ENCODE measurements at regions not wholly inside any gene's neighbourhood (a gene's known extent, or its start where the extent isn't known, plus 50 kb on each side); places are given as distances from the start of the nearest gene placed in this dataset.

- H3K27me3 ChIP-seq = no peaks in the 10 kb centered on the region
- DNase-seq (ENCODE audit: low spot score in 2 of 2) = no peak
- TF ChIP-seq POLR2AphosphoS5 (IDR thresholded peaks at IDR 0.05) (no peak), CTCF (IDR thresholded peaks at IDR 0.05) (no peak), POLR2A (IDR thresholded peaks at IDR 0.05) (no peak)
- no peak overlapping the region for H3K27ac ChIP-seq
- H3K9me3 ChIP-seq = no peaks in the 10 kb centered on the region
- no peaks in the 10 kb centered on the region for H3K4me1 ChIP-seq
- no peaks in the 10 kb centered on the region for H3K36me3 ChIP-seq
- H3K4me3 ChIP-seq = no peak overlapping the region
- intact Hi-C loops (cut with DNase I; ENCODE audit: low total_unique reads) = no loop called here
Observed at GRCh38 chr3:46094506-46094905, 67.2 kb upstream of the XCR1 start.

GRCh38 chr3:46093966-46094365 lies 66.7 kb upstream of the XCR1 start:
- Histone ChIP-seq H3K27ac (no peak overlapping the region), H3K9me3 (no peaks in the 10 kb centered on the region), H3K36me3 (no peaks in the 10 kb centered on the region), H3K4me3 (no peak overlapping the region), H3K27me3 (no peaks in the 10 kb centered on the region), H3K4me1 (no peaks in the 10 kb centered on the region)
- intact Hi-C loops (cut with DNase I; ENCODE audit: low total_unique reads) = no loop called here
- DNase-seq (ENCODE audit: low spot score in 2 of 2) = no peak
- TF ChIP-seq CTCF (IDR thresholded peaks at IDR 0.05) = no peak

GRCh38 chr3:46093327-46093942 lies 66.2 kb upstream of the XCR1 start:
- Histone ChIP-seq H3K27me3 (no peaks in the 10 kb centered on the region), H3K27ac (no peak overlapping the region), H3K4me1 (no peaks in the 10 kb centered on the region), H3K9me3 (no peaks in the 10 kb centered on the region), H3K4me3 (no peak overlapping the region), H3K36me3 (no peaks in the 10 kb centered on the region)
- no peak for TF ChIP-seq CTCF (IDR thresholded peaks at IDR 0.05)
- TF ChIP-seq POLR2A (IDR thresholded peaks at IDR 0.05) = no peak
- no peak for TF ChIP-seq POLR2AphosphoS5 (IDR thresholded peaks at IDR 0.05)
- DNase-seq (ENCODE audit: low spot score in 2 of 2) = no peak
- intact Hi-C loops (cut with DNase I; ENCODE audit: low total_unique reads) = no loop called here

GRCh38 chr3:46092702-46093080 lies 65.4 kb upstream of the XCR1 start:
- H3K27ac ChIP-seq = no peak overlapping the region
- intact Hi-C loops (cut with DNase I; ENCODE audit: low total_unique reads) = no loop called here
- no peak for DNase-seq (ENCODE audit: low spot score in 2 of 2)
- H3K27me3 ChIP-seq = no peaks in the 10 kb centered on the region
- H3K4me1 ChIP-seq = no peaks in the 10 kb centered on the region
- no peak for TF ChIP-seq CTCF (IDR thresholded peaks at IDR 0.05)
- TF ChIP-seq POLR2AphosphoS5 (IDR thresholded peaks at IDR 0.05) = no peak
- no peak for TF ChIP-seq POLR2A (IDR thresholded peaks at IDR 0.05)
- no peak overlapping the region for H3K4me3 ChIP-seq
- no peaks in the 10 kb centered on the region for H3K36me3 ChIP-seq
- no peaks in the 10 kb centered on the region for H3K9me3 ChIP-seq

- H3K36me3 ChIP-seq = no peaks in the 10 kb centered on the region
- no peak overlapping the region for H3K4me3 ChIP-seq
- intact Hi-C loops (cut with DNase I; ENCODE audit: low total_unique reads) = no loop called here
- no peaks in the 10 kb centered on the region for H3K27me3 ChIP-seq
- H3K4me1 ChIP-seq = no peaks in the 10 kb centered on the region
- DNase-seq (ENCODE audit: low spot score in 2 of 2) = no peak
- H3K9me3 ChIP-seq = no peaks in the 10 kb centered on the region
- H3K27ac ChIP-seq = no peak overlapping the region
- no peak for TF ChIP-seq CTCF (IDR thresholded peaks at IDR 0.05)
- TF ChIP-seq POLR2AphosphoS5 (IDR thresholded peaks at IDR 0.05) = no peak
- TF ChIP-seq POLR2A (IDR thresholded peaks at IDR 0.05) = no peak
Observed at GRCh38 chr3:46091741-46092701, 64.7 kb upstream of the XCR1 start.
